OCI-LY1 (cell line): ENCODE measurements at regions not wholly inside any gene's neighbourhood (a gene's known extent, or its start where the extent isn't known, plus 50 kb on each side); places are given as distances from the start of the nearest gene placed in this dataset.
"Not testable (repeated sequence)": the region's sequence is repeated elsewhere in the genome, so short reads cannot be mapped to it uniquely, and the experiment has no call there.

Experiments
- EZH2 ChIP-seq: fragments of 200-600 bp; sonication (generic), shearing (Covaris generic); IDR thresholded peaks from 2 replicates; pipeline ENCODE4 v1.8.0; 2017; ENCODE audit warnings: borderline replicate concordance, mixed run types, mild to moderate bottlenecking, antibody characterized with exemption, low read length, moderate library complexity, mixed read lengths
- TF ChIP-seq, protein P1 (sequence below): fragments of 200-600 bp; sonication (generic), shearing (Covaris generic); IDR thresholded peaks from 2 replicates; pipeline ENCODE4 v1.5.1; 2017; ENCODE audit warnings: mild to moderate bottlenecking, antibody characterized with exemption, low read length, moderate library complexity, mixed read lengths

- TF ChIP-seq, protein P1, sequence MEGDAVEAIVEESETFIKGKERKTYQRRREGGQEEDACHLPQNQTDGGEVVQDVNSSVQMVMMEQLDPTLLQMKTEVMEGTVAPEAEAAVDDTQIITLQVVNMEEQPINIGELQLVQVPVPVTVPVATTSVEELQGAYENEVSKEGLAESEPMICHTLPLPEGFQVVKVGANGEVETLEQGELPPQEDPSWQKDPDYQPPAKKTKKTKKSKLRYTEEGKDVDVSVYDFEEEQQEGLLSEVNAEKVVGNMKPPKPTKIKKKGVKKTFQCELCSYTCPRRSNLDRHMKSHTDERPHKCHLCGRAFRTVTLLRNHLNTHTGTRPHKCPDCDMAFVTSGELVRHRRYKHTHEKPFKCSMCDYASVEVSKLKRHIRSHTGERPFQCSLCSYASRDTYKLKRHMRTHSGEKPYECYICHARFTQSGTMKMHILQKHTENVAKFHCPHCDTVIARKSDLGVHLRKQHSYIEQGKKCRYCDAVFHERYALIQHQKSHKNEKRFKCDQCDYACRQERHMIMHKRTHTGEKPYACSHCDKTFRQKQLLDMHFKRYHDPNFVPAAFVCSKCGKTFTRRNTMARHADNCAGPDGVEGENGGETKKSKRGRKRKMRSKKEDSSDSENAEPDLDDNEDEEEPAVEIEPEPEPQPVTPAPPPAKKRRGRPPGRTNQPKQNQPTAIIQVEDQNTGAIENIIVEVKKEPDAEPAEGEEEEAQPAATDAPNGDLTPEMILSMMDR: not testable (repeated sequence)
- not testable (repeated sequence) for TF ChIP-seq EZH2
Measured at GRCh38 chr2:181802300-181802699, 89.2 kb upstream of the ITPRID2 start.
